HCT116 (cell line): ENCODE measurements at regions not wholly inside any gene's neighbourhood (a gene's known extent, or its start where the extent isn't known, plus 50 kb on each side); places are given as distances from the start of the nearest gene placed in this dataset.

Source experiments
- ATAC-seq: fragments of 200-7000 bp; cut with Tn5 transposase; 2 replicates; pipeline ENCODE4 v1.9.1; 2020; ENCODE audit warnings: mild to moderate bottlenecking, moderate library complexity
- BruUV-seq: library from RNA; stranded (reverse); fragments of 400-500 nt; replicated peaks from 2 replicates; lab custom pipeline; 2021; lab: Mats Ljungman, UMichigan
- CTCF ChIA-PET: fragments of 300-600 bp; sonication (Branson Sonifier 250); formaldehyde crosslinking; loops from one replicate; lab custom pipeline; 2021; ENCODE audit warnings: antibody characterized with exemption; lab: Charles Lee
- POLR2A ChIA-PET: fragments of 300-600, 350-600 bp; sonication (Branson Sonifier 250); formaldehyde crosslinking; loops from one replicate; lab custom pipeline; 2021; ENCODE audit warnings: antibody characterized with exemption; lab: Charles Lee
- RAD21 ChIA-PET, 2 experiments: fragments of 300-600 bp; sonication (Branson Sonifier 250); formaldehyde crosslinking; loops; one replicate each; lab custom pipeline; 2023; ENCODE audit warnings: low total read pairs in 2 of 2; ENCODE audit not compliant: uncharacterized antibody in 2 of 2, unreplicated experiment in 2 of 2, low non-redundant PET in 1 of 2; lab: Charles Lee
- DNase-seq: peaks from one replicate; pipeline ENCODE4 v3.0.0-alpha.2; 2010; ENCODE audit warnings: low read depth, low spot score
- H2AFZ ChIP-seq: fragments of 200-600 bp; shearing (Covaris generic), sonication (generic); 2 replicates; pipeline ENCODE4 v1.6.1; 2017; ENCODE audit warnings: low read depth, mixed run types, mixed read lengths, antibody characterized with exemption, low read length; ENCODE audit not compliant: poor library complexity, severe bottlenecking
- H3K27ac ChIP-seq: 2 replicates; pipeline ENCODE4 v1.5.1; 2012; ENCODE audit warnings: low read depth, low read length
- H3K27me3 ChIP-seq: fragments of 200-600 bp; sonication (generic); 2 replicates; pipeline ENCODE4 v1.6.1; 2016; ENCODE audit warnings: mixed run types, low read length, mixed read lengths; ENCODE audit not compliant: insufficient read depth
- H3K36me3 ChIP-seq, 2 experiments: fragments of 200-500 bp in 1 of 2; fragments of 200-600 bp in 1 of 2; sonication (Bioruptor generic) in 1 of 2; sonication (generic) in 1 of 2; 2 replicates each; pipeline versions ENCODE4 v1.5.1 to v1.6.1; 2014 to 2016; ENCODE audit warnings: low read length in 2 of 2, inconsistent platforms in 1 of 2, mixed read lengths in 1 of 2, mixed run types in 1 of 2; ENCODE audit not compliant: insufficient read depth in 2 of 2, control insufficient read depth in 1 of 2
- H3K4me1 ChIP-seq, 2 experiments: fragments of 200-600 bp in 1 of 2; sonication (generic) in 1 of 2; 2 replicates each; pipeline versions ENCODE4 v1.5.1 to v1.6.1; 2012 to 2017; ENCODE audit warnings: low read length in 2 of 2, inconsistent platforms in 1 of 2, mild to moderate bottlenecking in 1 of 2, mixed read lengths in 1 of 2, mixed run types in 1 of 2, moderate library complexity in 1 of 2; ENCODE audit not compliant: insufficient read depth in 2 of 2, control insufficient read depth in 1 of 2
- H3K4me2 ChIP-seq: fragments of 200-600 bp; sonication (generic); 2 replicates; pipeline ENCODE4 v1.6.1; 2017; ENCODE audit warnings: mixed run types, low read length, mixed read lengths
- H3K4me3 ChIP-seq, 2 experiments: fragments of 200-600 bp in 1 of 2; sonication (generic) in 1 of 2; replicated peaks in 1 of 2; 2 replicates each; pipeline ENCODE4 v1.5.1; 2011 to 2016; ENCODE audit warnings: low read length in 2 of 2, control low read depth in 1 of 2, low read depth in 1 of 2, mild to moderate bottlenecking in 1 of 2, mixed read lengths in 1 of 2, mixed run types in 1 of 2
- H3K79me2 ChIP-seq: fragments of 200-600 bp; sonication (generic); 2 replicates; pipeline ENCODE4 v1.6.1; 2017; ENCODE audit warnings: mild to moderate bottlenecking, mixed run types, low read length, moderate library complexity, mixed read lengths; ENCODE audit not compliant: insufficient read depth
- H3K9ac ChIP-seq: fragments of 200-600 bp; sonication (generic); 2 replicates; pipeline ENCODE4 v1.6.1; 2016; ENCODE audit warnings: low read length, mixed read lengths
- H3K9me2 ChIP-seq: fragments of 200-600 bp; sonication (generic), shearing (Covaris generic); 2 replicates; pipeline ENCODE4 v1.6.1; 2017; ENCODE audit warnings: mixed run types, mild to moderate bottlenecking, moderate library complexity; ENCODE audit not compliant: insufficient read depth
- H3K9me3 ChIP-seq, 2 experiments: fragments of 200-500 bp in 1 of 2; fragments of 200-600 bp in 1 of 2; sonication (Bioruptor generic) in 1 of 2; sonication (generic) in 1 of 2; 2 replicates each; pipeline ENCODE4 v1.6.1; 2014 to 2017; ENCODE audit warnings: low read length in 2 of 2, mixed read lengths in 2 of 2, inconsistent platforms in 1 of 2, low read depth in 1 of 2, mild to moderate bottlenecking in 1 of 2, mixed run types in 1 of 2, moderate library complexity in 1 of 2; ENCODE audit not compliant: control insufficient read depth in 1 of 2, insufficient read depth in 1 of 2
- H4K20me1 ChIP-seq: fragments of 200-600 bp; sonication (generic), shearing (Covaris generic); 2 replicates; pipeline ENCODE4 v1.6.1; 2017; ENCODE audit warnings: mixed run types, mild to moderate bottlenecking, moderate library complexity; ENCODE audit not compliant: insufficient read depth
- CBX3 ChIP-seq: IDR thresholded peaks from 2 replicates; pipeline ENCODE4 v1.6.1; 2012; ENCODE audit warnings: low read depth
- EGR1 ChIP-seq: IDR thresholded peaks from 2 replicates; pipeline ENCODE4 v1.6.1; 2012; ENCODE audit warnings: low read depth
- EZH2 ChIP-seq: fragments of 200-600 bp; sonication (generic); IDR thresholded peaks from 2 replicates; pipeline ENCODE4 v1.6.1; 2017; ENCODE audit warnings: antibody characterized with exemption, mixed run types
- EZH2phosphoT487 ChIP-seq: fragments of 200-600 bp; IDR thresholded peaks from 2 replicates; pipeline ENCODE4 v1.6.1; 2018; ENCODE audit warnings: antibody characterized with exemption, borderline replicate concordance
- FOSL1 ChIP-seq: IDR thresholded peaks from 2 replicates; pipeline ENCODE4 v1.6.1; 2012; ENCODE audit warnings: low read depth
- JUND ChIP-seq: IDR thresholded peaks from 2 replicates; pipeline ENCODE4 v1.6.1; 2012
- POLR2AphosphoS5 ChIP-seq: IDR thresholded peaks from 2 replicates; pipeline ENCODE4 v1.6.1; 2011; ENCODE audit warnings: mild to moderate bottlenecking, low read depth, low read length, moderate library complexity
- RAD21 ChIP-seq: IDR thresholded peaks from 2 replicates; pipeline ENCODE4 v1.6.1; 2012; ENCODE audit warnings: low read depth, mild to moderate bottlenecking
- SIN3A ChIP-seq: IDR thresholded peaks from 2 replicates; pipeline ENCODE4 v1.6.1; 2012; ENCODE audit warnings: low read depth
- TCF7L2 ChIP-seq: IDR thresholded peaks from 2 replicates; pipeline ENCODE4 v1.7.0; 2011; ENCODE audit warnings: borderline replicate concordance, inconsistent platforms; ENCODE audit not compliant: insufficient read depth, insufficient read length; ENCODE audit errors: extremely low read depth
- YY1 ChIP-seq: IDR thresholded peaks from 2 replicates; pipeline ENCODE4 v1.6.1; 2011; ENCODE audit warnings: low read length, low read depth, moderate library complexity, mild to moderate bottlenecking; ENCODE audit not compliant: insufficient replicate concordance; ENCODE audit errors: extremely low read depth
- intact Hi-C: fragments of 100-400 bp; cut with micrococcal nuclease; formaldehyde crosslinking; loops from 2 replicates; pipeline ENCODE4 v1.10.0; 2022
- TF ChIP-seq, protein P1 (sequence below): IDR thresholded peaks from 2 replicates; pipeline ENCODE4 v1.6.1; 2012; ENCODE audit warnings: low read depth
- TF ChIP-seq, protein P2 (sequence below): IDR thresholded peaks from 2 replicates; pipeline ENCODE4 v1.6.1; 2011; ENCODE audit warnings: mild to moderate bottlenecking, low read length, moderate library complexity; ENCODE audit not compliant: insufficient replicate concordance; ENCODE audit errors: extremely low read depth
- TF ChIP-seq, protein P3 (sequence below): IDR thresholded peaks from 2 replicates; pipeline ENCODE4 v1.6.1; 2012
- TF ChIP-seq, protein P4 (sequence below): IDR thresholded peaks from 2 replicates; pipeline ENCODE4 v1.6.1; 2012

DNA sequence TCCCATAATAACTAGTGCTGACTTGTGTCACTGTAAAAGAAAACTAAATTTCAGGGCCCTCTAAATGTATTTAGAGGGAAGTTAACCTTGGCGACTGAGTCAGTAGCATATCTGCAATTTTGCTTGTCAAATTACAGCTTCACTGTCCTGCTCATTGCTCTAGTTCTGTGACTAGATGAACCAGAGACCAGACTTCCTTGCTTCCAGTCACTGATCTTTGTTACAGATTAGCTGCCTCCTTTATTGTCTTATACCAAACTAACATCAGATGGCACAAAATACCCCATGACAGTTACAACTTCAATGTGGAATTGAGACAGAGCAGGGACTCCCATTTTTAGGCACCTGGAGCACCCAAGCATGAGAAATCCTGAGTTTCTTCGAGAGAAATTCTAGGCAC is 79.9 kb upstream of the POM121L12 start (continued):
- TF ChIP-seq, protein P1, sequence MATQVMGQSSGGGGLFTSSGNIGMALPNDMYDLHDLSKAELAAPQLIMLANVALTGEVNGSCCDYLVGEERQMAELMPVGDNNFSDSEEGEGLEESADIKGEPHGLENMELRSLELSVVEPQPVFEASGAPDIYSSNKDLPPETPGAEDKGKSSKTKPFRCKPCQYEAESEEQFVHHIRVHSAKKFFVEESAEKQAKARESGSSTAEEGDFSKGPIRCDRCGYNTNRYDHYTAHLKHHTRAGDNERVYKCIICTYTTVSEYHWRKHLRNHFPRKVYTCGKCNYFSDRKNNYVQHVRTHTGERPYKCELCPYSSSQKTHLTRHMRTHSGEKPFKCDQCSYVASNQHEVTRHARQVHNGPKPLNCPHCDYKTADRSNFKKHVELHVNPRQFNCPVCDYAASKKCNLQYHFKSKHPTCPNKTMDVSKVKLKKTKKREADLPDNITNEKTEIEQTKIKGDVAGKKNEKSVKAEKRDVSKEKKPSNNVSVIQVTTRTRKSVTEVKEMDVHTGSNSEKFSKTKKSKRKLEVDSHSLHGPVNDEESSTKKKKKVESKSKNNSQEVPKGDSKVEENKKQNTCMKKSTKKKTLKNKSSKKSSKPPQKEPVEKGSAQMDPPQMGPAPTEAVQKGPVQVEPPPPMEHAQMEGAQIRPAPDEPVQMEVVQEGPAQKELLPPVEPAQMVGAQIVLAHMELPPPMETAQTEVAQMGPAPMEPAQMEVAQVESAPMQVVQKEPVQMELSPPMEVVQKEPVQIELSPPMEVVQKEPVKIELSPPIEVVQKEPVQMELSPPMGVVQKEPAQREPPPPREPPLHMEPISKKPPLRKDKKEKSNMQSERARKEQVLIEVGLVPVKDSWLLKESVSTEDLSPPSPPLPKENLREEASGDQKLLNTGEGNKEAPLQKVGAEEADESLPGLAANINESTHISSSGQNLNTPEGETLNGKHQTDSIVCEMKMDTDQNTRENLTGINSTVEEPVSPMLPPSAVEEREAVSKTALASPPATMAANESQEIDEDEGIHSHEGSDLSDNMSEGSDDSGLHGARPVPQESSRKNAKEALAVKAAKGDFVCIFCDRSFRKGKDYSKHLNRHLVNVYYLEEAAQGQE = no peak
- TF ChIP-seq CBX3 (no peak), RAD21 (no peak), EZH2phosphoT487 (no peak), EZH2 (no peak), POLR2AphosphoS5 (no peak), SIN3A (no peak)
- TF ChIP-seq, protein P2, sequence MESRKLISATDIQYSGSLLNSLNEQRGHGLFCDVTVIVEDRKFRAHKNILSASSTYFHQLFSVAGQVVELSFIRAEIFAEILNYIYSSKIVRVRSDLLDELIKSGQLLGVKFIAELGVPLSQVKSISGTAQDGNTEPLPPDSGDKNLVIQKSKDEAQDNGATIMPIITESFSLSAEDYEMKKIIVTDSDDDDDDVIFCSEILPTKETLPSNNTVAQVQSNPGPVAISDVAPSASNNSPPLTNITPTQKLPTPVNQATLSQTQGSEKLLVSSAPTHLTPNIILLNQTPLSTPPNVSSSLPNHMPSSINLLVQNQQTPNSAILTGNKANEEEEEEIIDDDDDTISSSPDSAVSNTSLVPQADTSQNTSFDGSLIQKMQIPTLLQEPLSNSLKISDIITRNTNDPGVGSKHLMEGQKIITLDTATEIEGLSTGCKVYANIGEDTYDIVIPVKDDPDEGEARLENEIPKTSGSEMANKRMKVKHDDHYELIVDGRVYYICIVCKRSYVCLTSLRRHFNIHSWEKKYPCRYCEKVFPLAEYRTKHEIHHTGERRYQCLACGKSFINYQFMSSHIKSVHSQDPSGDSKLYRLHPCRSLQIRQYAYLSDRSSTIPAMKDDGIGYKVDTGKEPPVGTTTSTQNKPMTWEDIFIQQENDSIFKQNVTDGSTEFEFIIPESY = no peak
- TF ChIP-seq, protein P3, sequence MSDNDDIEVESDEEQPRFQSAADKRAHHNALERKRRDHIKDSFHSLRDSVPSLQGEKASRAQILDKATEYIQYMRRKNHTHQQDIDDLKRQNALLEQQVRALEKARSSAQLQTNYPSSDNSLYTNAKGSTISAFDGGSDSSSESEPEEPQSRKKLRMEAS = no peak

DNA sequence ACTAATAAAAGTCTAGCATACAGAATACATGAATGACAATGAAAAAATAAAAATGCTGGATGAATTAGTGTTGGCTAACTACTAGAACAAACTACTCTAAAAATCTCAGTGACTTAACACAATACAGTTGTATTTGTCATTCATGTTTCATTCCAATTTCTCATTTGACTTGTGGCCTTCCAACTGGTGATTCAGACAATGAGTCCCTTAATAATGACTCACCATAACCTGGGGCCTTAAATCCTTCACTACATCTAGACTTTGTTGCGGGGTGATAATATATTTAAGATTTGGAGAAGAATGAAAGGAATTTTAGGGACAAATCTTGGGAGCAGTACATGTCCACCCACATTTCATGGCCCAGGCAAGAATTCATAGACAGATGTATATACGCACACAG is 90.5 kb upstream of the POM121L12 start:
- ChIA-PET POLR2A (no interaction called here), RAD21 (no interaction called here), CTCF (no interaction called here)
- no peaks in the 10 kb centered on the region for H3K79me2 ChIP-seq
- no peaks in the 10 kb centered on the region for H3K4me1 ChIP-seq
- intact Hi-C loops = no loop called here
- H3K27me3 ChIP-seq = no peaks in the 10 kb centered on the region
- no peak overlapping the region for H2AFZ ChIP-seq
- H4K20me1 ChIP-seq = no peaks in the 10 kb centered on the region
- TF ChIP-seq FOSL1 (no peak), JUND (no peak), EGR1 (no peak), EZH2 (no peak), TCF7L2 (no peak), YY1 (no peak)
- TF ChIP-seq, protein P4, sequence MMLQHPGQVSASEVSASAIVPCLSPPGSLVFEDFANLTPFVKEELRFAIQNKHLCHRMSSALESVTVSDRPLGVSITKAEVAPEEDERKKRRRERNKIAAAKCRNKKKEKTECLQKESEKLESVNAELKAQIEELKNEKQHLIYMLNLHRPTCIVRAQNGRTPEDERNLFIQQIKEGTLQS = no peak
- H3K4me3 ChIP-seq = no peak overlapping the region
- H3K9ac ChIP-seq = no peak overlapping the region
- H3K27ac ChIP-seq = no peak overlapping the region
- no peak for DNase-seq
- no peak for ATAC-seq
- BruUV-seq = no TSS peak
- no peak overlapping the region for H3K4me2 ChIP-seq
- H3K9me2 ChIP-seq = no peaks in the 10 kb centered on the region
- H3K9me3 ChIP-seq = peaks cover 12 to 21% of the 10 kb centered on the region in 2 experiments; a peak in 3 of 4 replicates
- no peaks in the 10 kb centered on the region for H3K36me3 ChIP-seq
